Anterior cingulate cortex (tissue), 58 donors: ENCODE measurements at regions not wholly inside any gene's neighbourhood (a gene's known extent, or its start where the extent isn't known, plus 50 kb on each side); places are given as distances from the start of the nearest gene placed in this dataset.
A peak's percentile ranks its signal among the peaks of the same experiment; 100 is the strongest.

Source experiments
- DNase-seq, 58 donors: peaks; one replicate each; lab custom pipeline; 2025; lab: John Stamatoyannopoulos, UW

- DNase-seq, result no peak
Observed at GRCh38 chr4:24476282-24476681, 108.1 kb downstream of the DHX15 start.

DNA sequence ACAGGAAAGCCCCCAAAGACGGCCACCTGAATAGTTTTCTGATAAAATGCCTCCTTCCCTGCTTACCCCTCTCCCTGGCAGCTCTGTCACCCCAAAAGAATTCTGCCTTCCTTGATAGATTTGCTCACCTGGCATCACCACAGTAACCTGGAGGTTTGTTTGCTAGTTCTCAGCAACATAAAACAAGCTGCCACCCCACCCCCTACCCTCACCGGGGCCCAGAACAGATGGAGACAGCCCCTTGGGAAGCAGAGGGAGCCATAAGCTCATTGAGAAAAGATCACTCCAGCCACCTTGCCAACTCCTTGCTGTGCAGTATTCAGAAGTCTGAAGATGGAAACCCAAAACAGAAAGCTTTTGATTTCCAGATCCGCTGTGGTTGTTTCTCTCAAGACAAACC lies 108.6 kb downstream of the DHX15 start:
- DNase-seq, result no peak

GRCh38 chr4:24473309-24473721 lies 111.0 kb downstream of the DHX15 start:
- DNase-seq, result peak in 40 of 58 donors; percentile 4 to 73 (median 34)

- peak; percentile 9 to 89 (median 74) for DNase-seq
Observed at GRCh38 chr4:24472514-24473308, 111.6 kb downstream of the DHX15 start.

- peak in 6 of 58 donors; percentile 9 to 45 (median 29) for DNase-seq
Observed at GRCh38 chr4:24472161-24472510, 112.2 kb downstream of the DHX15 start.

GRCh38 chr4:24471486-24472160 lies 112.7 kb downstream of the DHX15 start:
- peak in 20 of 58 donors; percentile 3 to 62 (median 22) for DNase-seq

GRCh38 chr4:24470666-24471485 lies 113.5 kb downstream of the DHX15 start:
- DNase-seq, result peak in 38 of 58 donors; percentile 4 to 67 (median 31)

DNA sequence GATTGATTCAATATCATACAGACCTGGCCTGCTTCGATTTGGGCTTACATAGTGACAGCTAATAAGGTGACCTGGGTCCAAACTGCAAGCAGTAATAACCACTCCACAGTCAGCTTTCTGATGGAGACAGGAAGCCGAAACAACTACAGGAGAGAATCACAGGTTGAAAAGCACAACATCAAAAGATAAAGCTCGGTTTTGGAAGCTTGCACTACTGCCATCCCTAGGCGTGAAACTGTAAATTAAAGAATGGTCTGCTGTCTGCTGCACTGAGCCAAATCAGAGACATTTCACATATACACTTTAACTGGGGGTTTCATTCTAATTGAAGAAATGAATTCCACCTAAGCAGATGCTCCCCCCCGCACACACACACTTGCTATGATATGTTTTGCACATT lies 116.3 kb downstream of the DHX15 start:
- DNase-seq, result peak in 5 of 58 donors; percentile 8 to 18 (median 11)

GRCh38 chr4:24464566-24464965 lies 119.8 kb downstream of the DHX15 start:
- no peak for DNase-seq

DNA sequence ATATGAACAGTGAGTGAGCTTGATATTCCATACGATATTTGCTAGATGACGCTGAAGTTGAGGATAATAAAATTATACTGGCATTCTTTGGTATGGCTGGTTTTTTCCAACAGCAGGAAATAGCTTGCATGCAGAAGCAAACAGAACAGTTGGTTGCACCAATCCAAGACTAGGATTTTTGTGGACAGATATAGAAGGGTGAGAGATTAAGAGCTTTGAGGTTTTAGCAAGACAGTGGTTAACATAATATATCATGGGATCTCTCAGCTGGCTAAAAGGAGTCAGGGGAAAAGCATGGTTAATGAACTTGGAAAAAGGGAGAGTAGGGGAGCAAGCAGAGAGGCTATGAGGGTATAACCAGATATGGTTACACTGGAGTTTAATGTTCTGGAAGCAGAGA lies 127.9 kb downstream of the DHX15 start:
- no peak for DNase-seq

DNA sequence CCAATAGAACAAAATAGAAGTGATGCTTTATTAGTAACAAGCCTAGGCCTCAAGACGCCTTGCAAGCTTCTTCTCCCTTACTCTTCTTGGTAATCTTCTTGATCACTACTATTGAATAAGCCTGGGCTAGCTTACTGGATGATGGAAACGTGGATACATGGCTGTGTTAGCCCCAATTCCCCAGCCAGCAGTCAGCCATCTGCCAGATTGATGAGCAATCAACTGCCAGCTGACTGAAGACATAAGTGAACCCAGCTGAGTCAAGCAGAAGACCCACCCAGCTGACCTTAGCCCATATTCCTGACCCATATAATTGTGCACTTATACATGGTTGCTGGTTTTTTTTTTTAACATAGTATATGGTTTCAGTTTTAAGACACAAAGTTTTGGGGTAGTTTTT lies 130.4 kb downstream of the DHX15 start:
- DNase-seq, result no peak

GRCh38 chr4:24451870-24452269 lies 132.5 kb downstream of the DHX15 start:
- DNase-seq, result no peak

DNA sequence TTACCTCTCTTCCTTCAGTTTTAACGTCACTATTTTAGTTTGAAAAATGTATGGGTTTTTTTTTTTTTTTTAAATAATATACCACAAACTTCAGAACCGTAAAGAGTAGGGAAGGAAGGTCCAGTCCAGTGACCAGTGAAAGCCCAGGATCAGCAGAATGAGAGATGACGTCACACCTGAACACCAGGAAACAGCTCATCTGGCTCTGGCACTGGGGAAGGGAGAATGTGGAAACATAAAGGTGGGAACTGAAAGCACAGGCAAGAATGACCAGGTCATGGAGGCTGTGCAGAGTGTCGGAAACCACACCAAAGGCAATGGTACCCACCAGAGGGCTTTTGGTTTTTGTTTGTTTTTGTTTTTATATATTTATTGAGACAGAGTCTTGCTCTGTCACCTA lies 141.2 kb downstream of the DHX15 start:
- DNase-seq, result no peak

DNA sequence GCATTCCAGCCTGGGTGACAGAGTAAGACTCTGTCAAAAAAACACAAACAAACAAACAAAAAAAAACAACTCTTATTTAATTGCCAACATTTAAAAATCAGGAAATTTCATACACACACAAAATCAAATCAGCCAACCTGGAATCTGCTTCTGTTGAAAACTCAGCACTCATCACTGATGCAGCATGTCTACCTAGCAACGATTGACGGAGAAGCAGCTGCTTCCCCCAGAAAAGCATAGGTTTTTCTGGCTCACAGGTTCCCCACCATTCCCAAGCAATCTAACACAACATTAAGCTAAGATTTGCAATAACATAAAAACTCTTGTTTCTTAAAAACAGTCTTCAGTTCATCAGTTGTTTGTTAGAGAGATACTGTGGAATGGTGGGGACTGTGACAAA lies 143.6 kb downstream of the DHX15 start:
- DNase-seq, result no peak

GRCh38 chr4:24434241-24434640 lies 150.1 kb downstream of the DHX15 start:
- DNase-seq, result no peak

GRCh38 chr4:24433515-24434214 lies 150.7 kb downstream of the DHX15 start:
- DNase-seq, result no peak

GRCh38 chr4:24428850-24429249 lies 155.5 kb downstream of the DHX15 start:
- no peak for DNase-seq

DNA sequence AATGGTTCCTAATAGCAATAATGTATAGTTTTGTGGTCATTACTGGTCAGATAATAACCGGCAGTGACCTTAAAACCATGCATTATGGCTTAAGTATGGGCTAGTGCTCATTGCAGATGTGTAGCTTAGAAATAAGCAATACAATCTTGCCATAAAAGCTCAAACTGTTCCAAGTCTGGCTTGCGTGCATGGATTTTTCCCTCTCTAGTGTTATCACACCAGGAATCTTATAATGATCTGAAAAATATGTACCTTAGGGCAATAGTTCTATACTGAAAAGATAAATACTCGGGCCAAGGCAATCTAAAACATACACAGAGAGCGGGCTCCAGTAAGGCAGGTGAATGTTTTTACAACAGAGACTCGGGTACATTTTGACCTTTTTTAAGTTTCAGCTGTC lies 157.8 kb downstream of the DHX15 start:
- no peak for DNase-seq

- DNase-seq, result no peak
Observed at GRCh38 chr4:24425863-24426262, 158.5 kb downstream of the DHX15 start.

- DNase-seq, result no peak
Observed at GRCh38 chr4:24423670-24424069, 160.7 kb downstream of the DHX15 start.

DNA sequence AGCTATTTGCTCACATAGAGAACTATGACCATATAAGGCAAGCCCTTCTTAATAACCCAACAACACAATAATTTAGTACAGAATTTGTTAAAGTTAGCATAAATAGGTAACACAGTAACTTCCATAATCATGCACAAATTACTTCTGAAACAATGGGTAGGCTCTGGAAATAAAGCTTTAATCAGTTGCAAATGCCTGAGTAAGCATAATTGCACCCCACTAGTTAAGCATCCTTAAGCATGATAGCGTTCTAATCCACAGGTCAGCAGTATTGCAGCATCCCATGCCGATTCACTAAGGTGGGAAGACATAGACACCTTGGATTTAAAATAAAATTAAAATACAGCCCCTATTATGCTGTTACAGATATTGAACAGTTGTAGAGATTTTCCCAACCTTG lies 161.7 kb downstream of the DHX15 start:
- no peak for DNase-seq
